Endothelial cell of umbilical vein (primary cell): ENCODE measurements at regions not wholly inside any gene's neighbourhood (a gene's known extent, or its start where the extent isn't known, plus 50 kb on each side); places are given as distances from the start of the nearest gene placed in this dataset.

Source experiments
- BruUV-seq: library from RNA; stranded (reverse); fragments of 400-500 nt; replicated peaks from 2 replicates; lab custom pipeline; 2021; lab: Mats Ljungman, UMichigan
- CTCF ChIA-PET: fragments of 300-600, 350-600 bp; sonication (Branson Sonifier 250); formaldehyde crosslinking; loops from one replicate; lab custom pipeline; 2021; ENCODE audit warnings: antibody characterized with exemption, inconsistent platforms; lab: Charles Lee
- POLR2A ChIA-PET: fragments of 300-600, 350-600 bp; sonication (Branson Sonifier 250); formaldehyde crosslinking; loops from one replicate; lab custom pipeline; 2021; ENCODE audit warnings: antibody characterized with exemption, inconsistent platforms; lab: Charles Lee
- DNase-seq: peaks from one replicate; pipeline ENCODE4 v3.0.0-alpha.2; 2011; ENCODE audit warnings: low read depth, low spot score
- FAIRE-seq: peaks from 2 replicates; lab custom pipeline; 2011; peaks lifted over from hg19 to GRCh38; lab: Jason Lieb, UNC
- H2AFZ ChIP-seq: 2 replicates; pipeline ENCODE4 v1.6.0; 2012; ENCODE audit warnings: low read depth, low read length, control low read depth, inconsistent platforms
- H3K27ac ChIP-seq: 2 replicates; pipeline ENCODE4 v1.5.1; 2011; ENCODE audit warnings: low read depth, mild to moderate bottlenecking, control low read depth, low read length, moderate library complexity; ENCODE audit not compliant: insufficient read depth
- H3K27me3 ChIP-seq, 2 experiments: 2 replicates each; pipeline versions ENCODE4 v1.6.0 to v1.6.1; 2011; ENCODE audit warnings: low read length in 2 of 2, mixed read lengths in 1 of 2; ENCODE audit not compliant: control insufficient read depth in 2 of 2, insufficient read depth in 2 of 2
- H3K36me3 ChIP-seq, 2 experiments: 2 replicates in 1 of 2; 3 replicates in 1 of 2; pipeline ENCODE4 v1.5.1; 2011; ENCODE audit warnings: low read length in 2 of 2, mild to moderate bottlenecking in 1 of 2, moderate library complexity in 1 of 2; ENCODE audit not compliant: control insufficient read depth in 2 of 2, insufficient read depth in 2 of 2; ENCODE audit errors: extremely low read depth in 1 of 2
- H3K4me1 ChIP-seq: 3 replicates; pipeline ENCODE4 v1.5.1; 2011; ENCODE audit warnings: mild to moderate bottlenecking, low read length; ENCODE audit not compliant: control insufficient read depth, insufficient read depth; ENCODE audit errors: extremely low read depth
- H3K4me2 ChIP-seq: 2 replicates; pipeline ENCODE4 v1.6.1; 2011; ENCODE audit warnings: low read length, control low read depth, mixed read lengths; ENCODE audit not compliant: insufficient read depth
- H3K4me3 ChIP-seq, 3 experiments: fragments of 200-600 bp in 1 of 3; sonication (generic), shearing (Covaris generic) in 1 of 3; replicated peaks in 1 of 3; 2 replicates each; pipeline ENCODE4 v1.5.1; 2011 to 2016; ENCODE audit warnings: control low read depth in 3 of 3, low read length in 3 of 3, mild to moderate bottlenecking in 2 of 3, inconsistent platforms in 1 of 3, low read depth in 1 of 3, moderate library complexity in 1 of 3; ENCODE audit not compliant: insufficient read depth in 1 of 3
- H3K79me2 ChIP-seq: 2 replicates; pipeline ENCODE4 v1.6.0; 2012; ENCODE audit warnings: low read length, inconsistent platforms; ENCODE audit not compliant: control insufficient read depth, insufficient read depth
- H3K9ac ChIP-seq: replicated peaks from 2 replicates; pipeline ENCODE3; 2011; ENCODE audit warnings: low read length, control low read depth; ENCODE audit not compliant: insufficient read depth; ENCODE audit errors: extremely low read depth
- H3K9me1 ChIP-seq: replicated peaks from 3 replicates; pipeline ENCODE4 v1.6.0; 2011; ENCODE audit warnings: mild to moderate bottlenecking, low read length; ENCODE audit not compliant: control insufficient read depth, insufficient read depth; ENCODE audit errors: extremely low read depth
- H3K9me3 ChIP-seq: replicated peaks from 2 replicates; pipeline ENCODE4 v1.5.1; 2012; ENCODE audit warnings: low read length, inconsistent platforms; ENCODE audit not compliant: control insufficient read depth, insufficient read depth
- H4K20me1 ChIP-seq: replicated peaks from 2 replicates; pipeline ENCODE3; 2011; ENCODE audit warnings: mild to moderate bottlenecking, low read length; ENCODE audit not compliant: control insufficient read depth, insufficient read depth; ENCODE audit errors: extremely low read depth
- CTCF ChIP-seq, 2 donors: IDR thresholded peaks; 1 replicate in 1 of 2; 2 replicates in 1 of 2; pipeline ENCODE4 v1.5.1; 2011; ENCODE audit warnings: low read length in 2 of 2, mild to moderate bottlenecking in 2 of 2, moderate library complexity in 2 of 2, control low read depth in 1 of 2, inconsistent platforms in 1 of 2, low read depth in 1 of 2; ENCODE audit not compliant: insufficient read depth in 1 of 2; ENCODE audit errors: extremely low read depth in 1 of 2
- EZH2 ChIP-seq: IDR thresholded peaks from 2 replicates; pipeline ENCODE4 v1.6.1; 2012; ENCODE audit warnings: borderline replicate concordance, low read depth, mild to moderate bottlenecking, moderate library complexity, low read length, inconsistent platforms; ENCODE audit not compliant: severe bottlenecking
- FOS ChIP-seq: IDR thresholded peaks from 2 replicates; pipeline ENCODE4 v1.6.1; 2011; ENCODE audit warnings: mild to moderate bottlenecking, low read length, moderate library complexity, borderline replicate concordance; ENCODE audit not compliant: insufficient read depth
- GATA2 ChIP-seq: IDR thresholded peaks from 2 replicates; pipeline ENCODE4 v1.7.0; 2011; ENCODE audit warnings: low read depth, mild to moderate bottlenecking, moderate library complexity, mixed read lengths, low read length; ENCODE audit not compliant: insufficient read length, insufficient read depth
- JUN ChIP-seq: IDR thresholded peaks from 2 replicates; pipeline ENCODE4 v1.6.1; 2011; ENCODE audit warnings: borderline replicate concordance, low read depth; ENCODE audit not compliant: insufficient read length, insufficient read depth
- MAX ChIP-seq: IDR thresholded peaks from 2 replicates; pipeline ENCODE4 v1.6.1; 2011; ENCODE audit not compliant: insufficient read depth, insufficient read length
- MYC ChIP-seq: IDR thresholded peaks from one replicate; pipeline ENCODE4 v1.6.1; 2011; ENCODE audit warnings: mild to moderate bottlenecking, low read depth, low read length
- POLR2A ChIP-seq: IDR thresholded peaks from 2 replicates; pipeline ENCODE4 v1.6.1; 2012; ENCODE audit warnings: low read depth, mild to moderate bottlenecking, control low read depth, low read length
- POLR2AphosphoS5 ChIP-seq: IDR thresholded peaks from 2 replicates; pipeline ENCODE4 v1.6.1; 2012; ENCODE audit warnings: low read depth, mild to moderate bottlenecking, control low read depth, low read length, moderate library complexity; ENCODE audit not compliant: insufficient read depth
- dilution Hi-C: fragments of 300-500 bp; cut with MboI; formaldehyde crosslinking; loops from one replicate; pipeline ENCODE4 v1.15.0; 2019; ENCODE audit warnings: low sequenced_read_pairs; ENCODE audit not compliant: extremely low pct_ligation_motif_present
- intact Hi-C: fragments of 100-400 bp; cut with micrococcal nuclease; formaldehyde crosslinking; loops from one replicate; pipeline ENCODE4 v1.10.0; 2022

GRCh38 chr5:110956280-110956912 is 115.1 kb upstream of the TSLP start:
- no peak for FAIRE-seq
- Histone ChIP-seq H4K20me1 (no peaks in the 10 kb centered on the region), H3K4me3 (no peak overlapping the region), H3K9ac (no peak overlapping the region), H3K4me2 (no peak overlapping the region), H2AFZ (no peak overlapping the region), H3K4me1 (no peaks in the 10 kb centered on the region), H3K9me3 (no peaks in the 10 kb centered on the region), H3K36me3 (no peaks in the 10 kb centered on the region), H3K27ac (no peak overlapping the region), H3K79me2 (no peaks in the 10 kb centered on the region), H3K27me3 (no peaks in the 10 kb centered on the region), H3K9me1 (no peaks in the 10 kb centered on the region)
- intact Hi-C loops: no loop called here
- TF ChIP-seq JUN (no peak), GATA2 (no peak), MYC (no peak), POLR2AphosphoS5 (no peak), POLR2A (no peak), EZH2 (no peak), CTCF (IDR thresholded peaks at IDR 0.05; ENCODE audit: extremely low read depth in 1 of 2, insufficient read depth in 1 of 2, low read depth in 1 of 2, low read length in 2 of 2) (no peak), FOS (no peak), MAX (no peak)
- dilution Hi-C loops: no loop called here
- BruUV-seq: no TSS peak
- POLR2A ChIA-PET: no interaction called here
- CTCF ChIA-PET: no interaction called here
- DNase-seq: no peak
